Lung (tissue), 11 donors: ENCODE measurements at regions not wholly inside any gene's neighbourhood (a gene's known extent, or its start where the extent isn't known, plus 50 kb on each side); places are given as distances from the start of the nearest gene placed in this dataset.

Experiments used
- ATAC-seq: fragments of 200-7000 bp; cut with Tn5 transposase; one replicate; pipeline ENCODE4 v1.9.1; 2020; ENCODE audit warnings: moderate number of reproducible peaks; ENCODE audit not compliant: insufficient read depth, low FRiP score
- DNase-seq, 3 donors: peaks; one replicate each; pipeline ENCODE4 v3.0.0-alpha.2; 2013 to 2017
- H3K27ac ChIP-seq, 2 donors: one replicate each; pipeline ENCODE4 v1.5.1; 2013; ENCODE audit warnings: mild to moderate bottlenecking in 2 of 2, moderate library complexity in 2 of 2, control low read depth in 1 of 2, inconsistent platforms in 1 of 2, low read depth in 1 of 2, low read length in 1 of 2
- H3K27me3 ChIP-seq, 3 donors: one replicate each; pipeline ENCODE4 v1.5.1; 2013; ENCODE audit warnings: low read length in 2 of 3; ENCODE audit not compliant: control insufficient read depth in 3 of 3, insufficient read depth in 3 of 3
- H3K36me3 ChIP-seq, 4 donors: one replicate each; pipeline ENCODE4 v1.5.1; 2013; ENCODE audit warnings: low read length in 4 of 4, mild to moderate bottlenecking in 1 of 4, moderate library complexity in 1 of 4; ENCODE audit not compliant: control insufficient read depth in 4 of 4, insufficient read depth in 4 of 4
- H3K4me1 ChIP-seq, 5 donors: one replicate each; pipeline ENCODE4 v1.5.1; 2013; ENCODE audit warnings: low read length in 5 of 5, mild to moderate bottlenecking in 2 of 5, moderate library complexity in 1 of 5; ENCODE audit not compliant: control insufficient read depth in 5 of 5, insufficient read depth in 5 of 5
- H3K4me3 ChIP-seq: one replicate; pipeline ENCODE4 v1.5.1; 2013; ENCODE audit warnings: mild to moderate bottlenecking, control low read depth, moderate library complexity
- H3K9ac ChIP-seq, 2 donors: one replicate each; pipeline ENCODE4 v1.5.1; 2013; ENCODE audit warnings: low read length in 2 of 2, control low read depth in 1 of 2; ENCODE audit not compliant: insufficient read depth in 1 of 2
- H3K9me3 ChIP-seq, 4 donors: one replicate each; pipeline ENCODE4 v1.5.1; 2013; ENCODE audit warnings: low read length in 3 of 4, mild to moderate bottlenecking in 1 of 4, moderate library complexity in 1 of 4; ENCODE audit not compliant: control insufficient read depth in 4 of 4, insufficient read depth in 3 of 4
- WGBS, 2 donors: extraction: QIAGEN DNeasy Blood & Tissue Kit; methylation state at CpG; one replicate each; pipeline ENCODE4 v1.1.7; 2013; 5-methylcytosine and 5-hydroxymethylcytosine counted together
- TF ChIP-seq, protein P1 (sequence below): IDR thresholded peaks from 2 replicates; pipeline ENCODE4 v1.5.1; 2012; ENCODE audit warnings: mild to moderate bottlenecking; ENCODE audit errors: control extremely low read depth, extremely low read depth
- donor health status: control.
- donor health status: control.
- donor health status: Bipolar disorder and iron deficiency.
- donor health status: healthy.
- donor health status: DM: yes; HTN: yes; CAD: no.

DNA sequence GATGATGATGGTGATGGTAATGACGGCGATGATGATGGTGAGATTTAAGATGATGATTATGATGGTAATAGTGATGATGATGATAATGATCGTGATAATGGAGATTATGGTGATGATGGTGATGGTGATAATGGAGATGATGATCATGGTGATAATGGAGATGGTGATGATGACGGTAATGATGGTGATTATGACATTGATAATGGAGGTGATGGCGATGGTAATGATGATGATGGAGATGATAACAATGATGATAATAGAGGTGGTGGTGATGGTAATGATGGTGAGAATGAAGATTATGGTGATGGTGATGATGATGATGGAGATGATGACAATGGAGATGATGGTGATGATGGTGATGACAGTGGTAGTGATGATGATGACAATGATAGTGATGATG, 69.7 kb downstream of the MED10 start:
- no peak overlapping the region for H3K9ac ChIP-seq
- WGBS, 2 donors = 91 to 92% methylated on average over 5 of the region's 5 CpGs
- DNase-seq = no peak
- peaks cover 0 to 5% (median 0%) of the 10 kb centered on the region in 5 donors for H3K4me1 ChIP-seq
- TF ChIP-seq, protein P1, sequence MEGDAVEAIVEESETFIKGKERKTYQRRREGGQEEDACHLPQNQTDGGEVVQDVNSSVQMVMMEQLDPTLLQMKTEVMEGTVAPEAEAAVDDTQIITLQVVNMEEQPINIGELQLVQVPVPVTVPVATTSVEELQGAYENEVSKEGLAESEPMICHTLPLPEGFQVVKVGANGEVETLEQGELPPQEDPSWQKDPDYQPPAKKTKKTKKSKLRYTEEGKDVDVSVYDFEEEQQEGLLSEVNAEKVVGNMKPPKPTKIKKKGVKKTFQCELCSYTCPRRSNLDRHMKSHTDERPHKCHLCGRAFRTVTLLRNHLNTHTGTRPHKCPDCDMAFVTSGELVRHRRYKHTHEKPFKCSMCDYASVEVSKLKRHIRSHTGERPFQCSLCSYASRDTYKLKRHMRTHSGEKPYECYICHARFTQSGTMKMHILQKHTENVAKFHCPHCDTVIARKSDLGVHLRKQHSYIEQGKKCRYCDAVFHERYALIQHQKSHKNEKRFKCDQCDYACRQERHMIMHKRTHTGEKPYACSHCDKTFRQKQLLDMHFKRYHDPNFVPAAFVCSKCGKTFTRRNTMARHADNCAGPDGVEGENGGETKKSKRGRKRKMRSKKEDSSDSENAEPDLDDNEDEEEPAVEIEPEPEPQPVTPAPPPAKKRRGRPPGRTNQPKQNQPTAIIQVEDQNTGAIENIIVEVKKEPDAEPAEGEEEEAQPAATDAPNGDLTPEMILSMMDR = no peak
- H3K9me3 ChIP-seq = no peaks in the 10 kb centered on the region
- no peak overlapping the region for H3K4me3 ChIP-seq
- ATAC-seq = no peak
- no peaks in the 10 kb centered on the region for H3K27me3 ChIP-seq
- no peak overlapping the region for H3K27ac ChIP-seq
- peaks cover 0 to 1% (median 0%) of the 10 kb centered on the region in 4 donors for H3K36me3 ChIP-seq

DNA sequence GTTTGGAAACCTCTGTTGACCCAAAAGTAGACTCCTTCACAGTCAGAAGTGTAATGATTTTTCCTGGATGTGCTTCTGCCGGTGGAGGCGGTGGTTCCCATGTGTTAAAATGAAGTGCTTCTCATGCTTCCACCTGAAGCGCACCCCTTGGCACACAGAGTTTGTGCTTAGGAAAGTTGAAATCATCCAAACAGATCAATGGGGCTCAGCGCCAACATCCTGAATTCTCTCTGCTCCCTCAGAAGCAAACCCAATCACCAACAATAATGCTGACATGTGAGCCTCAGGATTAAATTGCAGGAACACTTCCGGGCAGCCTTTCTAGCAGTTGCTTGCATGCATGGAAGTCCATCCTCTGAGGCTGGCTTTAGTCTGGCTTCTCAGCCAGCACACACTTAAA, 71.0 kb downstream of the MED10 start:
- H3K4me3 ChIP-seq = no peak overlapping the region
- H3K9me3 ChIP-seq = no peaks in the 10 kb centered on the region
- H3K9ac ChIP-seq = no peak overlapping the region
- WGBS, 2 donors = 76% methylated on average over 5 of the region's 5 CpGs
- H3K4me1 ChIP-seq = peaks cover 0 to 5% (median 0%) of the 10 kb centered on the region in 5 donors
- peaks cover 0 to under 1% (median 0%) of the 10 kb centered on the region in 4 donors for H3K36me3 ChIP-seq
- TF ChIP-seq, protein P1 = no peak
- no peaks in the 10 kb centered on the region for H3K27me3 ChIP-seq
- H3K27ac ChIP-seq = no peak overlapping the region
- no peak for ATAC-seq
- DNase-seq = no peak

DNA sequence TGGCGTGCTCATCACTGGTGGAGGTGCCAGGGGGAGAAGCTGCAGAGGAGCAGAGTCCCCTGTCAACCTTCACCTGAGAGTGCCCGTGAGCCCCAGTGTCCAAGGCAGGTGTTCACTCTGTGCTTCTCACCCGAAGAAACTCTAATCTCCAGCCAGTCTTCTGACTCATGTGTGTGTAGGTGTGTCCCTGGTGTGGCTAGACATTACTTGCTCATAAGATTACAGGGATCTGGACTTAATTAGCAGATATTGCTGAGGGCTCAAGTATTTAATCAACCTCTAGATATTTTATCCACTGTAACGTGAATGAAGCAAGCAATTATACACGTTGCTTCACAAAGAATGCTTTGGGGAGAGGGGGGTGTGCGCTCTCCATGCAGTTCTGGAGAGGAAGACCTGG, 72.5 kb downstream of the MED10 start:
- DNase-seq (no peak), ATAC-seq (no peak)
- WGBS, 2 donors = 79 to 81% methylated on average over 6 of the region's 6 CpGs
- Histone ChIP-seq H3K27me3 (no peaks in the 10 kb centered on the region), H3K9me3 (no peaks in the 10 kb centered on the region), H3K4me3 (no peak overlapping the region), H3K4me1 (no peaks in the 10 kb centered on the region), H3K27ac (no peak overlapping the region), H3K9ac (no peak overlapping the region), H3K36me3 (no peaks in the 10 kb centered on the region)
- TF ChIP-seq, protein P1 = no peak

DNA sequence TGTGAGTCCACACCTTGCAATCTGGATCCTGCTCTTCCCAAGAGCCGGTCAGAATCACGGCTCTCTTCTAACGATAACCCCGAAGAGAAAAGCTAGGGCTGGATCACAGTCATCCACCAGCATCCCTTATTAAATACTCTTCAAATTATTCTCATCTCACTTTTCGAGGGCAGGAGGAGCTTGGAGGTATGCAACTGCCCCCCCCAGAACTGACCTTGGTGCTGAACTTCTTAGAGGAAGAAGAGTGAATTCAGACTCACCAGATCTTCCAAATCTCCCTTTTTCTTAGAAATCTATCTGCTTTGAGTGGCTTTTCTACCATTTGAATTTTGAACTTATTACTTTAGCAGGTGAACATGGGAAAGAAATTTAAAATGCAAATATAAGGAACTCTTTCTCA, 75.7 kb downstream of the MED10 start:
- H3K27me3 ChIP-seq = no peaks in the 10 kb centered on the region
- DNase-seq (peak in 2 of 3 donors; percentile 5 to 25), ATAC-seq (no peak)
- H3K27ac ChIP-seq = no peak overlapping the region
- H3K9ac ChIP-seq = no peak overlapping the region
- no peaks in the 10 kb centered on the region for H3K4me1 ChIP-seq
- 60 to 72% methylated on average over 5 of the region's 5 CpGs for WGBS, 2 donors
- TF ChIP-seq, protein P1 = no peak
- no peak overlapping the region for H3K4me3 ChIP-seq
- no peaks in the 10 kb centered on the region for H3K9me3 ChIP-seq
- H3K36me3 ChIP-seq = no peaks in the 10 kb centered on the region
